ENCODE measurements at regions not wholly inside any gene's neighbourhood (a gene's known extent, or its start where the extent isn't known, plus 50 kb on each side); places are given as distances from the start of the nearest gene placed in this dataset.

DNA sequence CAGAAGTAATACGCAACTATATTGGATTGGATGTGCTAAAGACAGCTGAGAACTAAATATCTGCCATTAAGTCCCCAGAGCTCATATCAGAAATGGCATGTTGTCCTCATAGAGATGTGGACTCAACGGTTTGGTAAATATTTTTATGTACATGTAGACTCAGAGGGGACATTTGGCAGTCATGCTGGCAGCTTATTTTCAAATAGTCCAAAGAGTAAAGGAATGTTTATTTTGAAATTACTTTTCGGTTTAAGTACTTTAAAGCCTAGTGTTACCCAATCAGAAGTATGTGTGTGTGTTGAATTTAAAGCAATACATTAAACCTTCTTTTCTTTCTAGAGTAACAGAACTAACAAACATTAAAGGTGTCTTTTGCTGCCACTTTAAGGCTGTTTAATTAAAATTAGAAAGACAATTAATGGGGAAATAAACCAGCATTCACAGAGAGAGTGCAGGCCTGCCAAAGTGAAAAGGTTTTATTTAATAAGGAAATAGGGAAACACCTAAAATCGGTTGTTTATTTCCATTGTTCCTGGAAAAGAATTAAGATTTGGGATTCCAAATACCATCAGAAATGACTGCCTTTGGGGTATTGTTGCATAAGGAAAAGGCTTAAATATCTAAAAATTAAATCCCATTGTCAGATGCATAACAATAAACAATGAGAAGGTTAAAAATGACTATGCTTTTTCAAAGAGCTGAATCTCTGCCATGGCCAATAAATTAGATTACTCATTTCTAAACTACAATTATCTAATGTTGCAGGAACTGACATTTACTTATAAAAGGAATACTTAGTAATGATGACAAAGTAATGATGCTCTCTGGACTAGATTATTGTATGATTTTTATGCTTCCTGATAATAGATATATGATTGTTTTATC lies 113.4 kb upstream of the AHR start:
- TF ChIP-seq, protein P1, sequence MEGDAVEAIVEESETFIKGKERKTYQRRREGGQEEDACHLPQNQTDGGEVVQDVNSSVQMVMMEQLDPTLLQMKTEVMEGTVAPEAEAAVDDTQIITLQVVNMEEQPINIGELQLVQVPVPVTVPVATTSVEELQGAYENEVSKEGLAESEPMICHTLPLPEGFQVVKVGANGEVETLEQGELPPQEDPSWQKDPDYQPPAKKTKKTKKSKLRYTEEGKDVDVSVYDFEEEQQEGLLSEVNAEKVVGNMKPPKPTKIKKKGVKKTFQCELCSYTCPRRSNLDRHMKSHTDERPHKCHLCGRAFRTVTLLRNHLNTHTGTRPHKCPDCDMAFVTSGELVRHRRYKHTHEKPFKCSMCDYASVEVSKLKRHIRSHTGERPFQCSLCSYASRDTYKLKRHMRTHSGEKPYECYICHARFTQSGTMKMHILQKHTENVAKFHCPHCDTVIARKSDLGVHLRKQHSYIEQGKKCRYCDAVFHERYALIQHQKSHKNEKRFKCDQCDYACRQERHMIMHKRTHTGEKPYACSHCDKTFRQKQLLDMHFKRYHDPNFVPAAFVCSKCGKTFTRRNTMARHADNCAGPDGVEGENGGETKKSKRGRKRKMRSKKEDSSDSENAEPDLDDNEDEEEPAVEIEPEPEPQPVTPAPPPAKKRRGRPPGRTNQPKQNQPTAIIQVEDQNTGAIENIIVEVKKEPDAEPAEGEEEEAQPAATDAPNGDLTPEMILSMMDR (IDR thresholded peaks at IDR 0.05; ENCODE audit: insufficient read depth, low read depth, low read length) = no peak
- no peak for TF ChIP-seq EZH2 (IDR thresholded peaks at IDR 0.05; ENCODE audit: insufficient read depth, low read length)
